ENCODE measurements at regions not wholly inside any gene's neighbourhood (a gene's known extent, or its start where the extent isn't known, plus 50 kb on each side); places are given as distances from the start of the nearest gene placed in this dataset.
A peak's percentile ranks its signal among the peaks of the same experiment; 100 is the strongest.

- DNase-seq (ENCODE audit: extremely low spot score), result no peak
- 48% methylated on average over 3 of the region's 3 CpGs for WGBS
Observed at GRCh38 chr9:14031810-14032209, 282.1 kb downstream of the NFIB start.

GRCh38 chr9:14031060-14031414, 282.9 kb downstream of the NFIB start:
- H3K27ac ChIP-seq (replicated peaks in 1 of 4), result peak overlapping the region; percentile 77 to 85 (median 80)
- no peak for DNase-seq (ENCODE audit: extremely low spot score)
- H3K36me3 ChIP-seq, result no peaks in the 10 kb centered on the region
- no peak for TF ChIP-seq POLR2A (IDR thresholded peaks at IDR 0.05; ENCODE audit: low read depth)
- no peak for TF ChIP-seq EP300 (IDR thresholded peaks at IDR 0.05)
- TF ChIP-seq POLR2AphosphoS5 (IDR thresholded peaks at IDR 0.05), result peak; percentile 15 to 40
- TF ChIP-seq CTCF (IDR thresholded peaks at IDR 0.05), result peak in 1 of 3 experiments; percentile 15
- intact Hi-C loops (cut with DNase I), result loop anchor here (5.0 kb wide), 2 partner anchors 66 to 286 kb away; no protein-coding TSS in a partner anchor
- peak overlapping the region; percentile 30 to 48 (median 40) for H3K4me3 ChIP-seq
- H3K9me3 ChIP-seq, result no peaks in the 10 kb centered on the region
- peaks cover 40 to 51% (median 47%) of the 10 kb centered on the region in 4 donors for H3K4me1 ChIP-seq
- 33% methylated on average over 7 of the region's 7 CpGs for WGBS
- H3K27me3 ChIP-seq, result no peaks in the 10 kb centered on the region

More at GRCh38 chr9:14031810-14032209, 282.1 kb downstream of the NFIB start:
- Histone ChIP-seq H3K27ac (replicated peaks in 1 of 4) (peak overlapping the region; percentile 77 to 85 (median 80)), H3K9me3 (no peaks in the 10 kb centered on the region), H3K27me3 (no peaks in the 10 kb centered on the region), H3K4me1 (peaks cover 39 to 48% (median 45%) of the 10 kb centered on the region in 4 donors), H3K4me3 (peak overlapping the region in 2 of 4 donors; percentile 44 to 48), H3K36me3 (no peaks in the 10 kb centered on the region)
- intact Hi-C loops (cut with DNase I), result loop anchor here (5.0 kb wide), 2 partner anchors 65 to 285 kb away; no protein-coding TSS in a partner anchor
- no peak for TF ChIP-seq CTCF (IDR thresholded peaks at IDR 0.05)
- TF ChIP-seq POLR2A (IDR thresholded peaks at IDR 0.05; ENCODE audit: low read depth), result no peak
- no peak for TF ChIP-seq POLR2AphosphoS5 (IDR thresholded peaks at IDR 0.05)
- TF ChIP-seq EP300 (IDR thresholded peaks at IDR 0.05), result no peak

GRCh38 chr9:14030375-14031059, 283.4 kb downstream of the NFIB start:
- 16% methylated on average over 7 of the region's 7 CpGs for WGBS
- no peak for DNase-seq (ENCODE audit: extremely low spot score)
- Histone ChIP-seq H3K4me1 (peaks cover 40 to 51% (median 47%) of the 10 kb centered on the region in 4 donors), H3K36me3 (no peaks in the 10 kb centered on the region), H3K9me3 (no peaks in the 10 kb centered on the region), H3K27ac (replicated peaks in 1 of 4) (peak overlapping the region; percentile 77 to 85 (median 80)), H3K4me3 (peak overlapping the region; percentile 30 to 48 (median 40)), H3K27me3 (no peaks in the 10 kb centered on the region)
- intact Hi-C loops (cut with DNase I), result loop anchor here (5.0 kb wide), 2 partner anchors 67 to 287 kb away; no protein-coding TSS in a partner anchor
- TF ChIP-seq POLR2A (IDR thresholded peaks at IDR 0.05; ENCODE audit: low read depth) (no peak), EP300 (IDR thresholded peaks at IDR 0.05) (no peak), CTCF (IDR thresholded peaks at IDR 0.05) (no peak), POLR2AphosphoS5 (IDR thresholded peaks at IDR 0.05) (no peak)

- peak overlapping the region; percentile 30 to 48 (median 40) for H3K4me3 ChIP-seq
- no peaks in the 10 kb centered on the region for H3K27me3 ChIP-seq
- H3K9me3 ChIP-seq, result no peaks in the 10 kb centered on the region
- 30% methylated on average over 11 of the region's 11 CpGs for WGBS
- no peak for DNase-seq (ENCODE audit: extremely low spot score)
- H3K36me3 ChIP-seq, result no peaks in the 10 kb centered on the region
- intact Hi-C loops (cut with DNase I), result loop anchor here (5.0 kb wide), 2 partner anchors 67 to 287 kb away; no protein-coding TSS in a partner anchor
- peak overlapping the region; percentile 77 to 85 (median 80) for H3K27ac ChIP-seq (replicated peaks in 1 of 4)
- no peak for TF ChIP-seq POLR2AphosphoS5 (IDR thresholded peaks at IDR 0.05)
- no peak for TF ChIP-seq POLR2A (IDR thresholded peaks at IDR 0.05; ENCODE audit: low read depth)
- no peak for TF ChIP-seq EP300 (IDR thresholded peaks at IDR 0.05)
- no peak for TF ChIP-seq CTCF (IDR thresholded peaks at IDR 0.05)
- H3K4me1 ChIP-seq, result peaks cover 40 to 51% (median 47%) of the 10 kb centered on the region in 4 donors
Observed at GRCh38 chr9:14029806-14030374, 284.1 kb downstream of the NFIB start.

Measured in esophagus muscularis mucosa (tissue), 4 donors.